Mesothelial cell of epicardium (in vitro differentiated cells): ENCODE measurements at regions not wholly inside any gene's neighbourhood (a gene's known extent, or its start where the extent isn't known, plus 50 kb on each side); places are given as distances from the start of the nearest gene placed in this dataset.
"Not testable (repeated sequence)": the region's sequence is repeated elsewhere in the genome, so short reads cannot be mapped to it uniquely, and the experiment has no call there.

Experiments
- DNase-seq, 2 experiments: peaks; one replicate each; pipeline ENCODE4 v3.0.0; 2021; ENCODE audit warnings: low spot score in 2 of 2; ENCODE audit not compliant: unreplicated experiment in 2 of 2
- H3K27ac Mint-ChIP-seq: 2 replicates; pipeline ENCODE4 v1.8.0; 2021; ENCODE audit warnings: mixed read lengths
- H3K27me3 Mint-ChIP-seq: 2 replicates; pipeline ENCODE4 v1.8.0; 2021; ENCODE audit warnings: low read depth, mixed read lengths
- H3K36me3 Mint-ChIP-seq: 2 replicates; pipeline ENCODE4 v1.8.0; 2021; ENCODE audit warnings: mixed read lengths
- H3K4me1 Mint-ChIP-seq: 2 replicates; pipeline ENCODE4 v1.8.0; 2021; ENCODE audit warnings: mixed read lengths
- H3K4me3 Mint-ChIP-seq: 2 replicates; pipeline ENCODE4 v1.8.0; 2021; ENCODE audit warnings: mild to moderate bottlenecking, moderate library complexity, mixed read lengths
- H3K9me3 Mint-ChIP-seq: 2 replicates; pipeline ENCODE4 v1.8.0; 2021; ENCODE audit warnings: mixed read lengths
- CTCF ChIP-seq: fragments of 200-600 bp; sonication (generic); IDR thresholded peaks from one replicate; pipeline ENCODE4 v1.5.0; 2021; ENCODE audit warnings: antibody characterized with exemption; ENCODE audit not compliant: unreplicated experiment

DNA sequence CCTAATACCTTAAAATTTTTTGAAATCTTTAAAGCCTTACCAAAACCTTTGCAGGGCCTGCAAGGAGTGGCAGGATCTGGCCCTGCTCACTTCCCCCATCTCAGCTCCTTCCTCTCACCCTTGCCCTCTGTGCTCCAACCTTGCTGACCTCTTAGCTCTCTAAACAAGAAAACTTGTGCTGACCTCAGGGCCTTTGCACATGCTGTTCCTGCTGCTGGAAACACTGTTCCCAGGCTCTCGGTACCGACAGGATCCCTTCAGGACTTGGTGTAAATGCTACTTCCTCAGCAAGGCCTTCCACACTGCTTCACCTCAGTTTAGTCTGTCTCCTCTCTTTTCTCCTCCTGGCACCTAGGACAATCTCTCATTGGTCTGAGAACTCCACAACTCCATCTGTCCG lies 155.4 kb upstream of the IQSEC1 start:
- no peak overlapping the region for H3K27ac Mint-ChIP-seq

DNA sequence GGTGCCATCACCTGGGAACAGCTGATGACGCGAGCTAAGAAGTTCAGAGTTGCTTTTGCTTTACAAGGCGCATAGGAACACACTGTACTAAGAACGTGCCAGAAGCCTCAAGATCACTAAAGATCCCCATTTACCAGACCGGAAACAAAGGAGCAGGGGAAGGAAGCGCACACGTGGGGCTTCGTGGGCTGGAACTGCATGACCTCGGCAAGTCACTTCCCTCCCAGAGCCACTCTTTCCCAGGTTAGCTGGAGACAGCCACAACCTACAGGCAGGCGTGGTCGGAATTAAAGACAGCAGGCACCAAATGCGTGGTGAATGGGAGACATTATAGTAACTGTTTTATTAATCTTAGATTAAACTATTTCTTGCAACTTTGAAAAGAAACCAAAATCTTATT lies 154.9 kb upstream of the IQSEC1 start:
- H3K9me3 Mint-ChIP-seq, H3K4me1 Mint-ChIP-seq, H3K36me3 Mint-ChIP-seq, H3K4me3 Mint-ChIP-seq, DNase-seq, H3K27ac Mint-ChIP-seq: not testable (repeated sequence)
- peaks cover 24% of the 10 kb centered on the region for H3K27me3 Mint-ChIP-seq

More for the DNA sequence above, 155.4 kb upstream of the IQSEC1 start:
- Mint-ChIP-seq H3K27me3 (peaks cover 28% of the 10 kb centered on the region), H3K36me3 (no peaks in the 10 kb centered on the region), H3K4me3 (no peak overlapping the region), H3K9me3 (no peaks in the 10 kb centered on the region), H3K4me1 (no peaks in the 10 kb centered on the region)
- no peak for DNase-seq
- TF ChIP-seq CTCF, result no peak

GRCh38 chr3:13227315-13228165 lies 154.3 kb upstream of the IQSEC1 start:
- H3K27me3 Mint-ChIP-seq, result peaks cover 18% of the 10 kb centered on the region
- H3K4me1 Mint-ChIP-seq, result no peaks in the 10 kb centered on the region
- H3K27ac Mint-ChIP-seq, result no peak overlapping the region
- no peak for DNase-seq
- TF ChIP-seq CTCF, result no peak
- no peak overlapping the region for H3K4me3 Mint-ChIP-seq
- no peaks in the 10 kb centered on the region for H3K9me3 Mint-ChIP-seq
- no peaks in the 10 kb centered on the region for H3K36me3 Mint-ChIP-seq

- Mint-ChIP-seq H3K27ac (no peak overlapping the region), H3K27me3 (no peaks in the 10 kb centered on the region), H3K4me1 (no peaks in the 10 kb centered on the region), H3K36me3 (no peaks in the 10 kb centered on the region), H3K4me3 (no peak overlapping the region), H3K9me3 (no peaks in the 10 kb centered on the region)
- no peak for TF ChIP-seq CTCF
- no peak for DNase-seq
These were observed 151.7 kb upstream of the IQSEC1 start for GRCh38 chr3:13224967-13225366.

GRCh38 chr3:13223574-13224237 lies 150.5 kb upstream of the IQSEC1 start:
- no peak for TF ChIP-seq CTCF
- no peaks in the 10 kb centered on the region for H3K36me3 Mint-ChIP-seq
- no peak for DNase-seq
- no peaks in the 10 kb centered on the region for H3K9me3 Mint-ChIP-seq
- H3K27ac Mint-ChIP-seq, result no peak overlapping the region
- no peaks in the 10 kb centered on the region for H3K4me1 Mint-ChIP-seq
- no peaks in the 10 kb centered on the region for H3K27me3 Mint-ChIP-seq
- H3K4me3 Mint-ChIP-seq, result no peak overlapping the region

GRCh38 chr3:13222891-13223573 lies 149.8 kb upstream of the IQSEC1 start:
- no peaks in the 10 kb centered on the region for H3K9me3 Mint-ChIP-seq
- H3K27me3 Mint-ChIP-seq, result no peaks in the 10 kb centered on the region
- no peak for DNase-seq
- H3K4me3 Mint-ChIP-seq, result no peak overlapping the region
- no peak for TF ChIP-seq CTCF
- H3K4me1 Mint-ChIP-seq, result no peaks in the 10 kb centered on the region
- H3K36me3 Mint-ChIP-seq, result no peaks in the 10 kb centered on the region
- H3K27ac Mint-ChIP-seq, result no peak overlapping the region
